GM21423 (cell line): ENCODE measurements at regions not wholly inside any gene's neighbourhood (a gene's known extent, or its start where the extent isn't known, plus 50 kb on each side); places are given as distances from the start of the nearest gene placed in this dataset.

Experiments
- ATAC-seq: cut with Tn5 transposase; IDR thresholded peaks from one replicate; pipeline ENCODE4 v1.9.1; 2021; ENCODE audit warnings: mild to moderate bottlenecking, moderate library complexity; ENCODE audit not compliant: unreplicated experiment

DNA sequence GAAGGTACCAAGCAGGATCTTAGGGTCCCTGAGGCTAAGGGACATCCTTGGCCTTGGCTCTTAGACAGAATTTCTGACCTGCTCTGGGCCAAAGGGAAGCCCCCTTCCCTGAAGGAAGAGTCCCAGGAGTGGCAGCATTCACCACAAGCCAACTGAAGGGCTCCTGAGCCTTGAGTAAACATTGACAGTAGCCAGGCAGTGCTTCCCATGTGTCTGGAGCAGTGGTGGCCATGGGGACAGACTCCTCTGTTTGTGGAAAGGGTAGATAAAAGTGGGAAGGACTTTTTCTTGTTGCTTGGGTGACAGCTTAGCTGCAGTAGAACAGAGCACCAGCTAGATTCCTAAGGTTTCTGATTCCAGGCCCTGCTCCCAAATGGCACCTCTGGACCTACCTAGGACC, 61.4 kb upstream of the VLDLR start:
- no peak for ATAC-seq

DNA sequence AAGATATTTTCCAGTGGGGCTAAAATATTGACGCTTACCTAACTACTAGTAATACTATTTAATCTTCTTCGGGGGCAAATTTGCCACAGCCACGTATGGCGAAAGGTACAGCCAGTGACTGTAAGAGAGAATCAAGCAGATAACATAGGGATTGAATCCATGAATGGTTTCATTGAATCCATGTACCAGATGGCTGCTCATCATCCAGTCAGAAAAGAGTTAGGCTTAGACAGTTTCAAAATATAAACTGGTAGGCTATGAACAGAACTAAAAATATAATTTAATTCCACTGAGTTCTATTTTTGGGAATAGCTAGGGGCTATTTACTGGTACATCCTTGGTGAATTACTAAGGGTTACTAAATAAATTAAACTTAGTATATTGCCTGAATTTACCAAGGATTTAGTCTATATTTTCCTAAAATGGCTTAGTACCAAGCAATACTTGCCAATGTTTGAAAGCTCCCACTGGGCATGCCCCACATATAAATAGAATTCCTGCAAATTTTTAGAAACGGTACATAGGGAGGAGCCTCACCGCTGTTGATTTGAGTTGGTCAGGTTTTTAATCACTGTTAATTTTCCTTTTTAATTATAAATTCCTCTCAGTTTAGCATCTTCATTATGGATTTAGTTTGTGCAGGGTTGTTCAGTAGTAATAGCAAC, 55.8 kb upstream of the VLDLR start:
- no peak for ATAC-seq

DNA sequence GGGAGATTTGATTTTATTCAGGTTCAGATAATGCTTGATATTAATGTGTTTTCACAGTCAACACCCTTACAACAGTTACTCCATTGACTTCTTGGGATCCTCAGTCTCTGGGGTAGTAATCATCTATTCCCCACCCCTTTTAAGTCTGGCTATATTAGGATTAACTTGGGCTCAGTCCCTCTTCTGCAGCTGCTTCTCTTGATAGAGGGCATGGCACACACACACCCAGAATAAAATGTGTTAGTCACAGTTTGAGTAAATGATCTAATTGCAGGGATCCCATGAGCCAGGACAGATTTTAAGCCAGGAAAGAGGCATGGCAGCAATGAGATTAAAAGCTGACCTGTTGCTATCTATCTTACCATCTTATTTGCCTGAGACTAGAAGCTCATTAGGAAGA, 53.7 kb upstream of the VLDLR start:
- no peak for ATAC-seq

DNA sequence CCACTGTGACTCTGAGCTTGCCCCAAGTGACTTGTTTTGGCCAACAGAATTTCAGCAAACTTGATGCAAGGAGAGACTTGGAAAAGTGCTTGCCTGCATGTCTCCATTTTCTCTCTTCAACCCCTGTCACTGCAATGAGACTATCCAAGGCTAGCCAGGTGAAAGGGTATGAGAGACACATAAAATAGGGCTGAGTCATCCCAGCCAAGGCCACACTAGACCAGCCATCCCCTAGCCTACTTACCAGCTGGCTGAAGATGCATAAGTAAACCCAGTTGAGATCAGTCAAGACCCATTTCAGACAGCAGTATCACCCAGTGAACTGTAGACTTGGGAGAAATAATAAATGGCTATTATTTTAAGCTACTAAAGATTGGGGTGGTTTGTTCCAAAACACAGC, 52.9 kb upstream of the VLDLR start:
- no peak for ATAC-seq

DNA sequence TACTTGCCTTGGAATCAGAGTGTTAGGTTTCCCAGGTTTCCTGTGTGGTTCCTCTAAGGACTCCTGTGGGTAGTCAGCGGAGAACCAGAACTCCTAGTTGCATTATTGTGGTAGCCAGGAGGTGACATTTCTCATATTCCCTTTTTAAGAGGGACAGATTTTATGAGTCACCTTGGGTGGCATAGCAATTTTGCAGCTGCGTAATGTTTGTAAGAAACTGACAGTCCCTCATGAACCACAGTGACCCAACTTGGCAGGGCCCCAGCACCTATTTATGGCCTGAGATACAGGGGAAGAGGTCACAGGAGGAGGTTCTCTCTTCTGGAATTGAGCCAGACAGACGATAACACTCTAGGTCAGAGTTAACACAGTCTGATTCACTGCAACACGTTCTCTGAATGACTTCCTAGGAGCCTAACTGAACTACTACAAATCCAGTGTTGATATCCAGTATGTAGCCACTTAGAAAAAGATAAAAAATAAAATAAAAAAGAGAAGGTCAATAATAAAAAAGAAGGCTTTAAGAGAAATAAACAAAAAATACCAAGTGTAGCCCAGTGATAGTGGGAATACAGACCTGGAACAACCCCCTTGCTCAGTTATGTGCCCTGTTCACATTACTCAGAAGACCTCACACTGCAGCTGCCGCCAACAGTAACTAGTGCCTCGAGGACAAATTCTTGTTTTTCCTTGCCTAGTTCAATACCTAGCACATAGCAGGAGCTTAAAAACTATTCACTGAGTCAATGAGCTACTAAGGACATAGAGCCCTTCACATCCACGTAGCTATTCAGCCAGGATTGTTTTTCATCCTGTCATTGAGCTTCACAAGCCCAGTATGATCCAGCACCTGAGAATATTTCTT, 50.7 kb upstream of the VLDLR start:
- ATAC-seq, result peak; percentile 82
